ENCODE measurements at regions not wholly inside any gene's neighbourhood (a gene's known extent, or its start where the extent isn't known, plus 50 kb on each side); places are given as distances from the start of the nearest gene placed in this dataset.

DNA sequence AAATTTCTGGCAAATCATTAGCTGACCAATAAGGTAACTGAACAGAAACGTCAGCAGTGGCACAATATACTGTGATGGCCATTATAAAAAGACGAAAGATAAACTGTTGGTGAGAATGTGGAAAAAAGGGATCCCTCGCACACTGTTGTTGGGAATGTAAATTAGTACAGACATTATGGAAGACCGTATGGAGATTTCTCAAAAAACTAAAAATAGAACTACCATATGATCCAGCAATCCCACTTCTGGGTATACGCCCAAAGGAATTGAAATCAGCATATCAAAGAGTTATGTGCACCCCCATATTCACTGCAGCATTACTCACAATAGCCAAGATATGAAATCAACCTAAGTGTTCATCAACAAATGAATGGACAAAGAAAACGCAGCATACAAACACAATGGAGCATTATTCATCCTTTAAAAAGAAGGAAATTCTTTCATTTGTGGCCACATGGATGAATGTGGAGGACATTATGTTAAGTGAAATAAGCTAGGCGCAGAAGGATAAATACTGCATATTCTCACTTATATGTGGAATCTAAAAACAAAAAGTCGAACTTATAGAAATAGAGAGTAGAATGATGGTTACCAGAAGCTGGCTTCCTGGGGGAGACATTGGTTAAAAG is 257.7 kb downstream of the RHOU start:
- Mint-ChIP-seq H3K4me3 (no peak overlapping the region), H3K27ac (no peak overlapping the region), H3K9me3 (no peaks in the 10 kb centered on the region), H3K36me3 (no peaks in the 10 kb centered on the region), H3K27me3 (no peaks in the 10 kb centered on the region), H3K4me1 (ENCODE audit: unreplicated experiment) (peaks cover 11% of the 10 kb centered on the region)
- TF ChIP-seq, protein P1, sequence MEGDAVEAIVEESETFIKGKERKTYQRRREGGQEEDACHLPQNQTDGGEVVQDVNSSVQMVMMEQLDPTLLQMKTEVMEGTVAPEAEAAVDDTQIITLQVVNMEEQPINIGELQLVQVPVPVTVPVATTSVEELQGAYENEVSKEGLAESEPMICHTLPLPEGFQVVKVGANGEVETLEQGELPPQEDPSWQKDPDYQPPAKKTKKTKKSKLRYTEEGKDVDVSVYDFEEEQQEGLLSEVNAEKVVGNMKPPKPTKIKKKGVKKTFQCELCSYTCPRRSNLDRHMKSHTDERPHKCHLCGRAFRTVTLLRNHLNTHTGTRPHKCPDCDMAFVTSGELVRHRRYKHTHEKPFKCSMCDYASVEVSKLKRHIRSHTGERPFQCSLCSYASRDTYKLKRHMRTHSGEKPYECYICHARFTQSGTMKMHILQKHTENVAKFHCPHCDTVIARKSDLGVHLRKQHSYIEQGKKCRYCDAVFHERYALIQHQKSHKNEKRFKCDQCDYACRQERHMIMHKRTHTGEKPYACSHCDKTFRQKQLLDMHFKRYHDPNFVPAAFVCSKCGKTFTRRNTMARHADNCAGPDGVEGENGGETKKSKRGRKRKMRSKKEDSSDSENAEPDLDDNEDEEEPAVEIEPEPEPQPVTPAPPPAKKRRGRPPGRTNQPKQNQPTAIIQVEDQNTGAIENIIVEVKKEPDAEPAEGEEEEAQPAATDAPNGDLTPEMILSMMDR (conservative IDR thresholded peaks at IDR 0.05): no peak
- DNase-seq (ENCODE audit: extremely low spot score, unreplicated experiment): no peak

DNA sequence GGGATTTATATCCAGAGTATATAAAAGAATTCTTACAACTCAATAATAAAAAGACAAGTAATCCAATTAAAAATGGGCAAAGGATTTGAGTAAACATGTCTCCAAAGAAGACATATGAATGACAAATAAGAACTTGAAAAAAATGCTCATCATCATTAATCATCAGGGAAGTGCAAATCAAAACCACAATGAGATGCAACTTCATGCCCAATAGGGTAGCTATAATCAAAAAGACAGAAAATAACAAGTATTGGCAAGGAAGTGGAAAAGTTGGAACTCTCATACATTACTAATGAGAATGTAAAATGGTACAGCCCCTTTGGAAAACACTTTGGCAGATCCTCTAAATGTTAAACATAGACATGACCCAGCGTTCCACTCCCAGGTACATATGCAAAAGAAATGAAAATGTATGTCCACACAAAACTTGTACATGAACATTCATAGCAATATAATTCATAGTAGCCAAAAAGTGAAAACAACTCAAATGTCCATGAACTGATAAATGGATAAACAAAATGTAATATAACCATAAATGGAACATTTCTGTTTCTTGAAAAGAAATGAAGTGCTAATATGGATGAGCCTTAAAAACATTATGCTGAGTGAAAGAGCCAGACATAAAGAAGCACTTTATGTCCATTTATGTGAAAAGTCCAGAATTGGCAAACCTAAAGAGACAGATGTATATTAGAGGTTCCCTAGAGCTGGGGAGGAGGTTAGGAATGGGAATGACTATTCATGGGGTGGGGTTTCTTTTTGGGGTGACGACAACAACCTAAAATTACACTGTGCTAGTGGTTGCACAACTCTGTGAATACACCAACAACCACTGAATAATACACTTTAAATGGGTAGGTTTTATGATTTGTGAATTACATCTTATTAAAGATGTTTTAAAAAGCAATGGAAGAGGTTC is 259.7 kb downstream of the RHOU start:
- peaks cover 6% of the 10 kb centered on the region for H3K4me1 Mint-ChIP-seq (ENCODE audit: unreplicated experiment)
- DNase-seq (ENCODE audit: extremely low spot score, unreplicated experiment): no peak
- no peaks in the 10 kb centered on the region for H3K36me3 Mint-ChIP-seq
- H3K27ac Mint-ChIP-seq: no peak overlapping the region
- no peaks in the 10 kb centered on the region for H3K27me3 Mint-ChIP-seq
- no peak overlapping the region for H3K4me3 Mint-ChIP-seq
- TF ChIP-seq, protein P1 (conservative IDR thresholded peaks at IDR 0.05): no peak
- H3K9me3 Mint-ChIP-seq: no peaks in the 10 kb centered on the region

DNA sequence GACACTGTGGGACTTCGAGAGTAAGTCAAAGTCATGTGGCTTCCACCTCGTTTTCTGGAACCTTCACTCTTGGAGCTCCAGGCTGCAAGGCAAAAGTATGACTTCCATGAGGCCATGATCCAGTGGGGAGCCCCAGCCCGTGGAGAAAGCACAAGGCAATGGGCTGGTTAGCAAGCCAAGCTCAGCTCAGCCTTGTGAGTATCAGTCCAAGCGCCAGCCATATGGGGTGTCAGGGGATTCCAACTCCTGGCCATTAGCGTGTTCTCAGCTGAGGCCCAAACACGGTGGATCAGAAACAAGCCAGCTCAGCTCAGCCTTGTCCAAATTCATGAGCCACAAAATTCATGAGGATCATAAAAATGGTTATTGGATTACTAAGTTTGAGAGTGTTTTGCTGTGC is 261.0 kb downstream of the RHOU start:
- H3K36me3 Mint-ChIP-seq: no peaks in the 10 kb centered on the region
- H3K27ac Mint-ChIP-seq: no peak overlapping the region
- H3K9me3 Mint-ChIP-seq: no peaks in the 10 kb centered on the region
- DNase-seq (ENCODE audit: extremely low spot score, unreplicated experiment): no peak
- TF ChIP-seq, protein P1 (conservative IDR thresholded peaks at IDR 0.05): no peak
- H3K27me3 Mint-ChIP-seq: no peaks in the 10 kb centered on the region
- H3K4me3 Mint-ChIP-seq: no peak overlapping the region
- peaks cover 7% of the 10 kb centered on the region for H3K4me1 Mint-ChIP-seq (ENCODE audit: unreplicated experiment)

DNA sequence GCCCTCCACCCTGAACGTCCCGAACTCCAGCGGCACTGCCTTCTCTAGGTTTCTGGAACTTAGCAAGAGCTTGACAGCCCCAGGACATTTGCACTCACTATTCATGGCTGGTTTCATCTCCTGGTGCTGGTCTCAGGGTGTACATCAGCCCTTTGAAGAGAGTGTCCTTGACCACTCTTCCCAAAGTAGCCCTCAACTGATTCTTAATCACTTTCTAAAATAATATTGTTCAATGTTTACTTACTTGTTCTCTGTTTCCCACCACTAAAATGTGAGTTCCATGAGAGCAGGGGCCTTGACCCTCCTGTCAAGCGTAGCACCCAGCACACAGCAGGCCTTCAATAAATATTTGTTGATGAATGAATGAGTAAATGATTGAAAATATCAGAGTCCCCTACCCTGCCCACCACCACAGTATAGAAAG is 262.5 kb downstream of the RHOU start:
- H3K36me3 Mint-ChIP-seq: no peaks in the 10 kb centered on the region
- H3K27ac Mint-ChIP-seq: no peak overlapping the region
- no peaks in the 10 kb centered on the region for H3K27me3 Mint-ChIP-seq
- TF ChIP-seq, protein P1 (conservative IDR thresholded peaks at IDR 0.05): no peak
- H3K9me3 Mint-ChIP-seq: no peaks in the 10 kb centered on the region
- DNase-seq (ENCODE audit: extremely low spot score, unreplicated experiment): no peak
- H3K4me1 Mint-ChIP-seq (ENCODE audit: unreplicated experiment): peaks cover 16% of the 10 kb centered on the region
- H3K4me3 Mint-ChIP-seq: no peak overlapping the region

DNA sequence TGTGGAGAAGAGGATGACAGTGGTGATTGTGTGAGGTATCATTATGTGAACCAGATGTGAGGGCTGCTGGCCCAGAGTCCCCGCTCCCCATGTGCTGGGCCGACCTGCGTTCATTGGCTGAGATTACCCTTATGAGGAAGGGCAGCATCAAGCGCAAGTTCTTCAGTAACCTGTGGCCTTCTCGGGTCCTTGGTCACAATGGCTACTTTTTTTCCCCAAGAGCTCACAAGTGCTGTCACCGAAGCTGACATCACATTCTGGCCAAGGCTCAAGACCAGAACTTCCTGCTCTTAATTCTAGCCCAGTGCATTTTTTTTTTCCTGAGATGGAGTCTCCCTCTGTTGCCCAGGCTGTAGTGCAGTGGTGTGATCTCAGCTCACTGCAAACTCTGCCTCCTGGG is 262.9 kb downstream of the RHOU start:
- H3K36me3 Mint-ChIP-seq: no peaks in the 10 kb centered on the region
- TF ChIP-seq, protein P1 (conservative IDR thresholded peaks at IDR 0.05): no peak
- no peak overlapping the region for H3K4me3 Mint-ChIP-seq
- H3K27me3 Mint-ChIP-seq: no peaks in the 10 kb centered on the region
- no peak for DNase-seq (ENCODE audit: extremely low spot score, unreplicated experiment)
- H3K4me1 Mint-ChIP-seq (ENCODE audit: unreplicated experiment): peaks cover 21% of the 10 kb centered on the region
- H3K27ac Mint-ChIP-seq: no peak overlapping the region
- H3K9me3 Mint-ChIP-seq: no peaks in the 10 kb centered on the region

All from type B pancreatic cell (in vitro differentiated cells).